GM12878 (cell line): ENCODE measurements at regions not wholly inside any gene's neighbourhood (a gene's known extent, or its start where the extent isn't known, plus 50 kb on each side); places are given as distances from the start of the nearest gene placed in this dataset.

Experiments
- CEBPB ChIP-seq, 2 experiments: fragments of 150-350 bp in 1 of 2; IDR thresholded peaks; 2 replicates each; pipeline ENCODE4 v1.6.1; 2012 to 2014; ENCODE audit warnings: low read depth in 2 of 2, low read length in 2 of 2, borderline replicate concordance in 1 of 2, inconsistent platforms in 1 of 2
- CTCF ChIP-seq, 3 experiments: IDR thresholded peaks in 2 of 3; conservative IDR thresholded peaks in 1 of 3; 2 replicates each; pipeline ENCODE4 v1.5.1; 2011; ENCODE audit warnings: low read depth in 3 of 3, low read length in 3 of 3, mild to moderate bottlenecking in 3 of 3, control low read depth in 2 of 3, moderate library complexity in 2 of 3, inconsistent platforms in 1 of 3, mixed read lengths in 1 of 3; ENCODE audit not compliant: control insufficient read depth in 2 of 3, insufficient read depth in 1 of 3; ENCODE audit errors: extremely low read depth in 1 of 3
- E4F1 ChIP-seq: fragments of 450-650 bp; IDR thresholded peaks from 2 replicates; pipeline ENCODE4 v1.6.1; 2018; ENCODE audit warnings: borderline replicate concordance, mild to moderate bottlenecking; ENCODE audit not compliant: partially characterized antibody
- ELK1 ChIP-seq: IDR thresholded peaks from 2 replicates; pipeline ENCODE4 v1.6.1; 2012; ENCODE audit warnings: low read depth, low read length, improper control_type of control experiment
- HDAC2 ChIP-seq: fragments of 200-600 bp; sonication (generic); IDR thresholded peaks from 2 replicates; pipeline ENCODE4 v1.6.1; 2017
- NFIC ChIP-seq: IDR thresholded peaks from 2 replicates; pipeline ENCODE4 v1.6.1; 2012; ENCODE audit warnings: low read depth, mild to moderate bottlenecking, inconsistent platforms, low read length, moderate library complexity
- NR2F1 ChIP-seq: fragments of 450-650 bp; conservative IDR thresholded peaks from 2 replicates; pipeline ENCODE4 v1.6.1; 2017; ENCODE audit warnings: mild to moderate bottlenecking
- POLR2AphosphoS2 ChIP-seq: IDR thresholded peaks from 2 replicates; pipeline ENCODE4 v1.6.1; 2011; ENCODE audit warnings: low read depth, mild to moderate bottlenecking, low read length, improper control_type of control experiment, moderate library complexity
- POLR2AphosphoS5 ChIP-seq: IDR thresholded peaks from 2 replicates; pipeline ENCODE4 v1.6.1; 2011; ENCODE audit warnings: mild to moderate bottlenecking, low read length, inconsistent platforms
- RFX5 ChIP-seq: IDR thresholded peaks from 2 replicates; pipeline ENCODE4 v1.6.1; 2011; ENCODE audit warnings: low read depth, low read length, improper control_type of control experiment
- SIN3A ChIP-seq: IDR thresholded peaks from 2 replicates; pipeline ENCODE4 v1.6.1; 2012; ENCODE audit warnings: low read depth, low read length, improper control_type of control experiment
- ZNF24 ChIP-seq: fragments of 450-650 bp; IDR thresholded peaks from 2 replicates; pipeline ENCODE4 v1.6.1; 2017; ENCODE audit warnings: antibody characterized with exemption, mild to moderate bottlenecking
- ZNF384 ChIP-seq: IDR thresholded peaks from 2 replicates; pipeline ENCODE4 v1.6.1; 2012; ENCODE audit warnings: low read depth, mild to moderate bottlenecking, low read length, improper control_type of control experiment, borderline replicate concordance

- TF ChIP-seq CTCF (IDR thresholded peaks at IDR 0.05 in 2 of 3, conservative IDR thresholded peaks at IDR 0.05 in 1 of 3; ENCODE audit: control insufficient read depth in 2 of 3, extremely low read depth in 1 of 3, insufficient read depth in 1 of 3, low read depth in 3 of 3, low read length in 3 of 3) (no peak), ZNF384 (no peak), HDAC2 (no peak), ZNF24 (no peak), RFX5 (no peak), E4F1 (no peak), SIN3A (no peak), POLR2AphosphoS5 (no peak), CEBPB (IDR thresholded peaks at IDR 0.05; ENCODE audit: borderline replicate concordance in 1 of 2, low read depth in 2 of 2, low read length in 2 of 2) (no peak), ELK1 (no peak), NR2F1 (no peak), NFIC (no peak), POLR2AphosphoS2 (no peak)
Measured at GRCh38 chr10:50981385-50981784, 92.9 kb upstream of the PRKG1 start.
